HL-60/S4 (cell line): ENCODE measurements at regions not wholly inside any gene's neighbourhood (a gene's known extent, or its start where the extent isn't known, plus 50 kb on each side); places are given as distances from the start of the nearest gene placed in this dataset.
"Not testable (repeated sequence)": the region's sequence is repeated elsewhere in the genome, so short reads cannot be mapped to it uniquely, and the experiment has no call there.

Source experiments
- in situ Hi-C: fragments of 300-500 bp; cut with MboI; formaldehyde crosslinking; loops from 2 replicates; pipeline ENCODE4 v1.14.3; 2022; ENCODE audit warnings: low sequenced_read_pairs

DNA sequence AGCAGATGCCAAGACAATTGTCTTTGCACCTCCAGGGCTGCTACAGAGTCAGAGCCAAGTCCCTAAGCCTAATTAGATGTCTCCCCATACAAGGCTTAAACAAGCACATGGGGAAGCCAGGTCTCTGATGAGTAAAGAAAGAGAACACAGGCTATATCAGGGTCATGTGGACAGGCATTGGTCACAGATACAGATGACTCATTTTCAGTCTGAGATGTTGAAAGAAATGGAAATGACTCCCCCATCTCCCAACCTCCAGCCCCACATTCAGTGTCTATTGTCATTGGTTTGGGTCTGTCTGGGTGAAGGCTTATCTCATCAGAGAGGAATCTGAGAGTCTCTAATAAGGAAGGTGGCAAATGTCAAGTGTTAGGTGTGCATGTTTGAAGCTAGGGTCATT is 290.1 kb upstream of the KIAA1217 start:
- in situ Hi-C loops: no loop called here

DNA sequence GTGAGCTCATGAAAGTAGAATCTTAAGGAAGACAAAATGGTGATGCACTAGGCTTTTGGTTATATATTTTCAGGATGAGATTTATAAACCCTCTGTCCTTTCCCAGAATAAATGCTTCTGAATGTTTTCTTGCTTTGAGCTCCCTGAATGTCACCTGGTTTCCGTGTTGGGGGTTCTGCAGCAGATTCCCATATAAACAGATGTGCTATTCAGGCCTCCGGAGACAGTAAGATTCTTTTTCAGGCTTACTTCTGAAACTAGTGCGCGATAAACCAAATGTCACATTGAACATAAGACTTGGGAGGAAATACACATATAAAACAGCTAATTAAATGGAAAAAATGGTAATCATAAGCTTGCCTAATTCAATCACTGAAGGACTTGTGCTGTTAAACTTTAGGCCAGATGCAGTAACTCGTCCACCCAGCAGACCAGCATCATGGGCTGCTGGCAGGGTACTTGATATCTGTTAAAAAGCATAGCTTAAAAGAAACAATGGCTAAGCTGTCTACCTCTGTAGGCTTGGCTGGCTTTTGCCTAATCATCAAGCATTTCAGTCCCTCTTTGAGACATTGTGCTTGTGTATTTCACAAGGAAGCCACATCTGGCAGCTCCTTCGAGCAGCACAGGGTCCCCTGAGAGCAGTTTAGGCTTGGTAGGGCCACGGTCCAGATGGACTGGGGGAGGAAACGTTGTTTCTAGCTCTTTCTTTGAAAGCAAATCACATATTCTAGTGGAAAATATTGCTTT is 281.2 kb upstream of the KIAA1217 start:
- in situ Hi-C loops: no loop called here

DNA sequence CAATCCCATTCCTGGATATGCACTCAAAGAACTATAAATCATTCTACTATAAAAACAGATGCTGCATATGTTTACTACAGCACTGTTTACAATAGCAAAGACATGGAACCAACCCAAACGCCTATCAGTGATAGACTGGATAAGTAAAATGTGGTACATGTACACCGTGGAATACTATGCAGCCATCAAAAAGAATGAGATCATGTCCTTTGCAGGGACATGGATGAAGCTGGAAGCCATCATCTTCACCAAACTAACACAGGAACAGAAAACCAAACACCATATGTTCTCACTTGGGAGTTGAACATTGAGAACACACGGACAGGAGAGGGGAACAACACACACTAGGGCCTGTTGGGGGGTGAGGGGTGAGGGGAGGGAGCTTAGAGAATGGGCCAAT is 274.9 kb upstream of the KIAA1217 start:
- in situ Hi-C loops: not testable (repeated sequence)

DNA sequence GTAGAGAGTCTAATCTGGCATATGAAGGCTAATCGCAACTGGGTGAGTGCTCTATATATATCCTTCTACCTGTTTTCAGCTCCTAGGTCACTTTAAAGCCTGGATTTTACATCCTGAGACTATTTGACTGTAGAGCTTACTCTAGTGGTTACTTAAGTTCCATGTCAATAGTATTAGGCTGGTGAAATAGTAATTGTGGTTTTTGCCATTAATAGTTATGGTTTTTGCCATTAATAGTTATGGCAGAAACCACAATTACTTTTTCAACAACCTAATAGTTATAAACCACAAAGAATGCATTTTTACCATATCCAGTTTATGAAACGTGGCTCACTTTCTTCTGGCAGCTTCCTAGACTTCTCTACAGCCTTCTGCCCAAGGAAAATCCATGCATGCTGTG is 263.1 kb upstream of the KIAA1217 start:
- in situ Hi-C loops: no loop called here

DNA sequence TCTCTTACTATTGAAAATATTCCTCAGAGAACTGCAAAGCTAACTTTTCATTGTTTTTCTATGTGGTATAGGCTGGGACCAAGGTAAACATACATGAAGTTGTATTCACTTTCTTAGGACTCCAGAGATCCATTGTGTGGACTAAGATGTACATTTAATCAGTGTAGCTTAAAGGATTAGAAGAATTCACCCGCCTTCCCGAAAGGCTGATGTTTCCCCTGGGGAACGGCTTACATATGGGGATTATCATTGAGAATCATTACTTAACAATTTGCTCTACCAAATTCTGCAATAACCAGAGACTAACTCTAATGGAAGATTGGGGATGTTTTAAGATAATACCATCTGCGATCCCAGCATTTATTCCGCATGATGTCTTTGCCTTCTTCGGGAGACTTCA is 257.1 kb upstream of the KIAA1217 start:
- in situ Hi-C loops: no loop called here

DNA sequence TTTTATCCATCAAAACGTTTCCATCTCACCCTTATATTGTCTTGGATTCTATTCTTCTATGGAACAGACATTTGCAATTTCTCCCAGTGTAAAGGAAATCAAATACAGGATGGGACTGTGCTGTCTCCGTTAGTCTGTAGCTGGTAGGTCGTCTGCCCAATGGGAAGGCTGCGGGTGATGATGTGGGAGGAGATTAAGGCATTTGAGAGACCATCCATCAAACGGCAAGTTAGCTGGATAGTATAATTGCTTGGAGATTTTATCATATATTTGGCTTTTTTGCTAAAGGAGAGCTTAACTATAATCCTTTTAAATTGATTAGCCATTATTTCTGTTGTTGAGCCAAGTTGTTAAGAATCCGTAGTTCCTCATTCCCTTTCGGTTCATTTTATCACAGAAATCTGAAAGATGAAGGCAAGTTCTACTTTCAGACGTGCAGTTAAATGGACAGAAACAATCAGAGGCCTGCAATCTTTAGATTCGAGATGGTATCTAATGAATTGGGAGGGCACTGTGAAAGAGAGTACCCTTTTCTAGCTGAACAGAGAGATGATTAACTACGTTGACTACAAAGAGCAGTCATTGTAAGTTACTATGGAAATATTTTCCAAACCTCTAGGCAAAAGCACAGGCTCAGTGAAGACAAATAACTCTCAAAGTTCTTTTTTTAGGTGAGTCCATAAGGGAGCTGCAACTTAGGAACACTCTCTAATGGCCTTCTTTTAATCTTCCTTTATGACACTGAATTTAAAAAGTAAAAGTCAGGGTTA is 253.3 kb upstream of the KIAA1217 start:
- in situ Hi-C loops: no loop called here

DNA sequence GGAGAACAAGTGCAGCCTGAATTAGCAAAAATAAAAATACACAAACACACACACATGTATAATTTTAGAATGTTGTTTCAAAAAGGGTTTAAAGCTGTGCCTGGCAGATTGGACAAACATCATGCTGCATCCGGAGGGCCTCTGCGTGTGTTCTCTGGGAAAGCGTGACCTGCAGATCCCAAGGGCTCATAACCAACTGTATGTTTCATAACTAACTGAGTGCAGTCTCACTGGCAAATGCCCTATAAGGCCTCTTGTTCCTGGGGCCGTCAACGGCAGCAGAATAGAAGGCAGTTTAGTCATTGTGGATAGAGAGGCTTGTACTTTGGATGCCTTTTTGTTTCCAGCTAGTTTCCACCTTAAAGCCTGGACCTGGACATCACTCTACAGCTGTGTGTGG is 243.8 kb upstream of the KIAA1217 start:
- in situ Hi-C loops: no loop called here

DNA sequence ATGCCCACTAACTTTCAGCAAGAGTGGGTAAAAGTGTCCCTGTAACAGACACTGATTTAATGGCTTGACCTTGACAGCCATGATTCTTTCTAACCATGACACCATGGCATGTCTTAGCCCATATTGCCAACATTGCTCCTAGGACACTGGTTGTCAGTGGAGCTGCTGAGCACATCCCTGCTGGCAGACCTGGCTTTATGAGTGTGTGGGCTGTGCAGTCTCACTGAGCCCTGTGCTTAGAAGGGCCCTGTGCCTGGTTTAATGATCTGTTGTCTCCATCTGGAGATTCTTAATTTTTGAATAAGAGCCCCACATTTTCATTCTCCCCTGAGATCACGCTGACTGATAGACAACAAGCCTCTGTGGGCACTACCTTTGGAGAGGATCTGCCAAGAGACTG is 243.1 kb upstream of the KIAA1217 start:
- in situ Hi-C loops: no loop called here

DNA sequence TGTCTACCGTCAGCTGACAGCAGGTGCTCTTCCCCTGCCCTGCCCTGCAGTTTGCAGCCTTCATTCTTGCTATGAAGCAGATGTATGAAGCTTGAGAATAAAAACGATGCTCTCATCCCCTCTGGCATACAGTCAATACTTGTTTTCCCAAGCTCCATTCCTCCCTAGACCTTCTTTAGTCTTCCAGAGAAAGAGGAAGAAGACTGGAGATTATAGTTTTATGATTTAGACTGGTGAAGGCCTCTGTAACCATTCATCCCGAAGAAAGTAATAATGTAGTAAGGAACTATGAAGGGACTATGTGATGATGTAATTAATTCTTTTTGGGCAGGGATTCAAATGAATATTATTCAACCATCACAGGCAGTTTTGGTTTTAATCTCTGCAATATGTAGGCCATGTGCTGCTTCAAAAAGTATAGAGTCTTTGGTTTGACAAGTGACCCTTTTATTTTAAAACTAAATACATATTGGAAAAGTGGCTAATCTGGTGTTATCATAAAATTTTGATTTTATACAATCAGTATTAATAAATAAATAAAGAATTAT is 242.4 kb upstream of the KIAA1217 start:
- in situ Hi-C loops: no loop called here

DNA sequence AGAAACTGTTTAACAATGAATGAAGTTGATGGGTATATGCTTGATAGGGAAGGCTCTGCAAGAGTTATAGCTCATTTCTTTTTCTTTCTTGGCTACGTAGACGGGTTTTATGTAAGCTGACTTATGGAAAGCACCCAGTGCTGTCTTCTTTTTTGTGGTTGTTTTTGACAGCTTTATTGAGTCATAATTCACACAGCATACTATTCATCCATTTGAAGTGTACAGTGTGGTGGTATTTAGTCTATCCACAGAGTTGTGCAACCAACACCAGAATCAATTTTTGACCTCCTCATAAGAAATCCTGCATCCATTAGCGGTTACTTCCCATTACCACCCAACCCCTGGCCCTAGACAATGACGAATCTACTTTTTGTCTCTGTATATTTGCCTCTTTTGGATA is 240.6 kb upstream of the KIAA1217 start:
- in situ Hi-C loops: no loop called here

DNA sequence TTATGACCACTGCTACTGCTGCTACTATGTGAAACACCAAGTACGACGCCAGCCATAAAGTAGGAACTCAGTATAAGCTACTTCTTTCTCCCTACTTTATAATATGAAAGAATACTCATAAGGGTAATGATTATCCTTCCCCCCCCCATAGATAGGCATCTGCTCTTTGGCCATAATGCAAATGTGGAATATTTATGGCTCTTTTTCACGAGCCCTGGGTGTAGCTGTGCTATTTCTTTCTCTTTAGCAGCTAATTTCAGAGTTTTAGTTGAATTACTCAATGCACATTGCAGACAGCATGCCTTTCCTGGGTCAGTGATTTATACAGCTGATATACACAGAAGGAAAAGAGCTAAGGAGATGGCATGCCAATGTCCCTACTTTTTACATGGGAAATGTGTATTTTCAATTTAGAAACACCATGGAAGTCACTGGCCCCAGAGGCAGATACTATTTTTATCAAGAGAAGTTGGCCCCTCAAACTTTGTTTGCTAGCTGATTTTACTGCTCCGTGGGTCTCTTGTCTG is 234.1 kb upstream of the KIAA1217 start:
- in situ Hi-C loops: no loop called here

DNA sequence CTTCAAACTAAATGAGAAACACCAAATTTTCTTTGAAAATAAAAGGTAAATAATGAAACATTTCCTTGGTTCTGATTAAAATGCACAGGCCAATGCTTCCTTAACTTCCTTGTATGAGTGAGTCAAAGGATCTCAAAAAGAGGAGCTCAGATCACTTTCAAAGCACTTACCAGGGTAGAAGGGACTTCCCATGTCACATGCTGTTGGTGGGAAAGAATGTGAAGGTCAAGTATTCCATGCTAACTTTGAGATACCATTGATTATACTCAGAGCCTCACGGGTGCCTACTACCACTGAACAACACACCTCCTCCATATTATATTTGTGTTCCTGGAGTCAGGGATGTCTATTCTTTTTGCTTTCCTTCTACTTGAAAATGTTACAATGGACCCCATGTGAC is 233.5 kb upstream of the KIAA1217 start:
- in situ Hi-C loops: no loop called here

DNA sequence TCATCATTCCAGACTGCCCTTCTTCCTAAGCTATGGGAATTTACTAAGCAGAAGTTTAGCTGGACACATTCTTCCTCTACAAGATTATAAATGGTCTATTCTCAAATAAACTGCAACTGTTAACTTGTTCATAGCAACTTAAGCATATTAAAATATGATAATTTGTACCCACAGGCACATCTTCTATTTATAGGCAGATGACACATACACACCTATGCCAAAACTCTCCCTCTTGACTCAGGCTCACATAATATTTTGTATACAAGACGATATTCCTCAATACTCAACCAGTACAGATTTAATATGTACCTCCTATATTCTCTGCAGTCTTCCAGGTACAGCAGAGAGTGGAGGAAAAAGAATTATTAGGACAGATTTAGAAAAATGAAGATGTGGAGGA is 232.7 kb upstream of the KIAA1217 start:
- in situ Hi-C loops: no loop called here

DNA sequence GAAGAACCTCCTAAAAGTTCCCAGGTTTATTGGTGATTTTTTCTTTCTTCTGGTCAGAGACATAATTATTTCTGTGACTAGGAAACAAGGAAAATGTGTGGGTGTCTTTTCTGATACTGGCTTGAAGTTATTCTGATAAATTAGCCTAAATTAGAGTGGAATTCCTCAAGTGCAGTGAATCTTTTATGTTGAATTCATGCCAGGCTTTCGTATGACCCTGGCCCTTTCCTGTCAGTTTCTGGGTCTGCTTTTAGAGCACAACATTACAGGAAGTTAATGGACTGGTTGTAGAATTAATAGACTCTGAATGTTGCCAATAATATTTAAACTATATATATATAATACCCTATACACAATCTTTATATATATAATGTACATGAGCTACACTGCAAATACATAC is 230.6 kb upstream of the KIAA1217 start:
- in situ Hi-C loops: no loop called here

DNA sequence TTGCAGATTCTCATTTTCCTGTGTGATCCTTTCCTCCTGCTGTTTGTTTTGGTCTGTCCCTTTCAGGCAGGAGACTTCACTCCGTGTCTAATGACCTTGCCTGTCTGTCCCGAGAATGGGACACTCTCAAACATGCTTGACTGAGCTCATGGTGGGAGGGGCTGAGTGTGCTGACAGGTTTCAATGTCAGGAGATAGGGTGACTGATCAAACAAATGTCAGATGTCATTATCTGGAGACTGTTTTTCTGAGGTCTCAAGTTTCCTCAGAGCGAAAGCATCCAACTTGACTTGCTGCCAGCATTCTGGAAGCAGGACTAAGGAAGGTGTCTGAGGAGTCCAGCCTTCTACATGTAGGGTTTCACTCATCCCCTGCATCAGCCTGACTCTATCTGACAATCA is 228.8 kb upstream of the KIAA1217 start:
- in situ Hi-C loops: no loop called here

DNA sequence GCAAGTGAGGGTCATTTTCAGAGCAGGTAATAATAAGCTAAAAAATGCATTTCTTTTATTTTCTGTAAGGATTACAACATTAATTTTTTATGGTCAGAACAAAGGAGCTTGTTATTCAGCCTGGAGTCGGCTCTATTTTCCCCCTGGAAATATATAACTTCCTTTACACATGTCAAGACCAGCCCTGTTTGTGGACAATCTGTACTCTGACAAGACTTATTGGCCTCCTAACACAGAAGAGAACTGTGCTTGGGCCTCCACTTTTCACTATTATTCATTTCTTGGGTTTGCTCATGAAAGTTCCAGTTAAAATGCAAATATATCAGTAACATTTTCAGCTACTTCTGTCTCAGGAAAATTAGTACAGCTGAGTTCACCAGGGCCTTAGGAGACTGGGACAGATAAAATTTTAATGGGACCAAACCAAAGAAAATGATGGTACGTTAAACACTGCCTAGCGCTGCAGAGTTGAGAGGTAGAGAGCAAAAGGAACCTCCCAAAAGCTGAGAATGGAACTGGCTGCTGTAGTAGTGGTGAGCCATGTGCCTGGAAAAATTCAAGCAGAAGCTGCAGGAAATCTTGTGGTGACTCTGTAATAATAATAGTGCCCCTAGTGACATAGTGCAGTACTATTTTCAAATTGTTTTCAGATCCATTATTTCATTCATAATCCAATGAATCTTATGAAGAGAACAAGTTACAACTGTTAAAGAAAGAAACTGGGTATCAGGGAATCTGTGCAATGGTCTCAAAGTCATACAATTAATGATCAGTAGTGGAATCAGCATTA is 227.2 kb upstream of the KIAA1217 start:
- in situ Hi-C loops: no loop called here

DNA sequence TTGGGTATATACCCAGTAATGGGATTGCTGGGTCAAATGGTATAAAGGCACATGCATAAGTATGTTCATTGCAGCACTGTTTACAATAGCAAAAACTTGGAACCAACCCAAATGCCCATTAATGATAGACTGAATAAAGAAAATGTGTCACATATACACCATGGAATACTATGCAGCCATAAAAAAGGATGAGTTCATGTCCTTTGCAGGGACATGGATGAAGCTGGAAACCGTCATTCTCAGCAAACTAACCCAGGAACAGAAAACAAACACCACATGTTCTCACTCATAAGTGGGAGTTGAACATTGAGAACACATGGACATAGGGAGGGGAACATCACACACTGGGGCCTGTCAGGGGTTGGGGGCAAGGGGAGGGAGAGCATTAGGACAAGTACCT is 224.5 kb upstream of the KIAA1217 start:
- in situ Hi-C loops: not testable (repeated sequence)

DNA sequence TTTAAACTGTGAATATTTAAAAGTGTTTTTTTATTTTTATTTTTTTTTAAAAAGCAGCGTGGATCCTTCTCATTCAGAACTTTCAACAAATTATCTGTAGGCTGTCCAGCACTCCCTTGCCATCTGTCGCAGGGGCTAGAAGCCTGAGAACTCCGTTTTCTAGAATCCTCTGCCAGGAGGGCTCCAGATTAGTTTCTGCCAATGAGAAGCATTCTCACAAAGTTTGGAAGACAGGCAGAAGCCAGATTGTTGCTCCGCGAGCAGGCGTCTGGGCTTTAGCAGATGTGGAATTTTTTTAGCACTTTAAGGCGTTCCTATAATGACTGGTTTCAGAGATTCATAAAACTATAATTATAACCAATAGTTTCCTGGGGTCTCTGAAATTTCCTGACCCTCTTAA is 220.9 kb upstream of the KIAA1217 start:
- in situ Hi-C loops: no loop called here

DNA sequence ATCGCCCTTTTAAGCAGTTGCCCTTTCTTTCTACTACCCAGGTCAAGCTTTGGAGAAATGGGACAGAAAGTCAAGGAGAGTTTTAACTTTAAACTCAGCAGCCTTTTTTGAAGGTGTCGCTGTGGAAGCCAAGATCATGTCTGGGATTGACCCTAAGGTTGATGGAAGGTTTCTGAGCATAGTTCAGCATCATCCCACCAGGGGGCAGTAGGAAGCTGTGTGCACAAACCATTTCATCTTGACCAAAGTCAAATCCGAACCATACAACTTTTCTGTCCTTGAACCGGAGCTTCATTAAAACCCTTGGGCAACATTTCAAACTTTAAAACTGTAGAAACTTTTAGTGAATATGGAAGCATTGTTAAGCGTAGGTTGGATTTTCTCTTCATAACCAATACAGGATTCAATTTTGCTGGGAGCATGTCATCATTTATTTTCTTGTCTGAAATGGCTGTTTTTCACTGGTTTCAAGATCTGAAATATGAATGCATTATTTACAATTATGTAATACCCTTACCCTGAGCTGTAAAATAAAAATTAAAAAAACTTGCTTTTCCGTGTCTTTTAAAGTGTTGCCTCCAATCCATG is 214.4 kb upstream of the KIAA1217 start:
- in situ Hi-C loops: no loop called here

DNA sequence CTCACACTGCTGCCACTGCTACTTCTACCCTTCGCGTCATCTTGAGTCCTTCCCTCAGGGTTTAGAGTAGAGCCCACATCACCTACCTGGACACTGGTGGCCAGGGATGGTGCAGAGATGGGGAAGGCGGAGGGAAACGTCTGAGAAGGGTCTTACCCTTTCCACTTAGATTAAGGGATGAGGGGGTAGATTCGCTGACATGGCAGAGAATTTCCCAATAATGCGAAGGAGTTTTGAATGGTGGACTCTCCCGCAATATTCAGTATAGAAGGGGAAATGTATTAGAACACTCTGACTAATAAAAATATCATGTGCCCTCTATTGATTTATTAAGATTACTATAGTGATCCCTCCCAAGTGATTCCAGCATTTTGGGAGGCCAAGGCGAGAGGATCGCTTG is 209.5 kb upstream of the KIAA1217 start:
- in situ Hi-C loops: no loop called here
